Parathyroid adenoma (tissue), 2 donors: ENCODE measurements at regions not wholly inside any gene's neighbourhood (a gene's known extent, or its start where the extent isn't known, plus 50 kb on each side); places are given as distances from the start of the nearest gene placed in this dataset.

Experiments used
- H2AFZ ChIP-seq: fragments of 300-600 bp; sonication (generic); one replicate; pipeline ENCODE4 v1.7.0; 2017; ENCODE audit warnings: antibody characterized with exemption, mild to moderate bottlenecking
- H3K27ac ChIP-seq: fragments of 300-600 bp; sonication (generic); one replicate; pipeline ENCODE4 v1.7.0; 2017
- H3K27me3 ChIP-seq: fragments of 300-600 bp; sonication (generic); one replicate; pipeline ENCODE4 v1.7.0; 2017; ENCODE audit warnings: low read length; ENCODE audit not compliant: control insufficient read depth, insufficient read depth
- H3K36me3 ChIP-seq: fragments of 300-600 bp; sonication (generic); one replicate; pipeline ENCODE4 v1.7.0; 2017; ENCODE audit warnings: low read length; ENCODE audit not compliant: control insufficient read depth, insufficient read depth
- H3K4me1 ChIP-seq: fragments of 300-600 bp; sonication (generic); one replicate; pipeline ENCODE4 v1.7.0; 2017; ENCODE audit warnings: control low read depth
- H3K4me2 ChIP-seq: fragments of 300-600 bp; sonication (generic); one replicate; pipeline ENCODE4 v1.7.0; 2017; ENCODE audit warnings: low read length
- H3K4me3 ChIP-seq: fragments of 300-600 bp; sonication (generic); one replicate; pipeline ENCODE4 v1.7.0; 2017; ENCODE audit warnings: low read depth, low read length
- H3K79me2 ChIP-seq: fragments of 300-600 bp; sonication (generic); one replicate; pipeline ENCODE4 v1.7.0; 2017; ENCODE audit warnings: control low read depth
- H3K9ac ChIP-seq: fragments of 300-600 bp; sonication (generic); one replicate; pipeline ENCODE4 v1.7.0; 2017; ENCODE audit warnings: mild to moderate bottlenecking
- H3K9me3 ChIP-seq: fragments of 300-600 bp; sonication (generic); one replicate; pipeline ENCODE4 v1.7.0; 2017; ENCODE audit warnings: low read length; ENCODE audit not compliant: control insufficient read depth
- CTCF ChIP-seq: fragments of 300-600 bp; sonication (generic); IDR thresholded peaks from one replicate; pipeline ENCODE4 v1.7.0; 2017; ENCODE audit warnings: antibody characterized with exemption, mild to moderate bottlenecking
- donor health status: primary hyperparathyroidism.

- no peak for TF ChIP-seq CTCF
- Histone ChIP-seq H3K79me2 (no peaks in the 10 kb centered on the region), H3K9me3 (no peaks in the 10 kb centered on the region), H3K9ac (no peak overlapping the region), H2AFZ (no peak overlapping the region), H3K27ac (no peak overlapping the region), H3K36me3 (no peaks in the 10 kb centered on the region), H3K4me1 (no peaks in the 10 kb centered on the region), H3K27me3 (no peaks in the 10 kb centered on the region), H3K4me3 (no peak overlapping the region), H3K4me2 (no peak overlapping the region)
Measured at GRCh38 chr13:30829833-30830637, 76.0 kb upstream of the MEDAG start.

GRCh38 chr13:30830638-30830965 is 75.5 kb upstream of the MEDAG start:
- Histone ChIP-seq H3K79me2 (no peaks in the 10 kb centered on the region), H3K27ac (no peak overlapping the region), H3K4me3 (no peak overlapping the region), H3K36me3 (no peaks in the 10 kb centered on the region), H3K4me2 (no peak overlapping the region), H3K4me1 (no peaks in the 10 kb centered on the region), H3K27me3 (no peaks in the 10 kb centered on the region), H2AFZ (no peak overlapping the region), H3K9me3 (no peaks in the 10 kb centered on the region), H3K9ac (no peak overlapping the region)
- TF ChIP-seq CTCF = no peak

DNA sequence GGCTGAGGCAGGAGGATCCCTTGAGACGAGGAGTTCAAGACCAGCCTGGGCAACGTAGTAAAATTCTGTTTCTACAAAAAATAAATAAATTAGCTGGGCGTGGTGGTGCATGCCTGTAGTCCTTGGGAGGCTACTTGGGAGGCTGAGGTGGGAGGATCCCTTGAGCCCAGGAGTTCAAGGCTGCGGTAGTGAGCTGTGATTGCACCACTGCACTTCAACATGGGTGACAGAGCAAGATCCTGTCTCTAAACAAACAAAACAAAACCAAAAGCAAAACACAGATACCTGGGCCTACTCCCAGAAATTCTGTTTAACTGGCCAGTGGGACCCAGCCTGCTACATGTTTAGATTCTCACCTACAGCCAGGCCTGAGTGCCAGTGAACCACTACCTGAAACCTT is 74.6 kb upstream of the MEDAG start:
- Histone ChIP-seq H3K4me1 (no peaks in the 10 kb centered on the region), H3K36me3 (no peaks in the 10 kb centered on the region), H2AFZ (no peak overlapping the region), H3K27ac (no peak overlapping the region), H3K79me2 (no peaks in the 10 kb centered on the region), H3K4me3 (no peak overlapping the region), H3K9ac (no peak overlapping the region), H3K9me3 (no peaks in the 10 kb centered on the region), H3K27me3 (no peaks in the 10 kb centered on the region), H3K4me2 (no peak overlapping the region)
- TF ChIP-seq CTCF = no peak

GRCh38 chr13:30832377-30832776 is 73.7 kb upstream of the MEDAG start:
- H3K9ac ChIP-seq = no peak overlapping the region
- H3K79me2 ChIP-seq = no peaks in the 10 kb centered on the region
- H2AFZ ChIP-seq = no peak overlapping the region
- no peak overlapping the region for H3K4me3 ChIP-seq
- no peaks in the 10 kb centered on the region for H3K36me3 ChIP-seq
- no peak for TF ChIP-seq CTCF
- H3K27ac ChIP-seq = no peak overlapping the region
- H3K4me1 ChIP-seq = no peaks in the 10 kb centered on the region
- H3K9me3 ChIP-seq = no peaks in the 10 kb centered on the region
- no peaks in the 10 kb centered on the region for H3K27me3 ChIP-seq
- no peak overlapping the region for H3K4me2 ChIP-seq

GRCh38 chr13:30832845-30833332 is 73.2 kb upstream of the MEDAG start:
- Histone ChIP-seq H3K4me1 (no peaks in the 10 kb centered on the region), H3K9me3 (no peaks in the 10 kb centered on the region), H3K27me3 (no peaks in the 10 kb centered on the region), H3K4me2 (no peak overlapping the region), H3K79me2 (no peaks in the 10 kb centered on the region), H3K9ac (no peak overlapping the region), H3K36me3 (no peaks in the 10 kb centered on the region), H3K4me3 (no peak overlapping the region), H3K27ac (no peak overlapping the region), H2AFZ (peak overlapping the region; percentile 50)
- no peak for TF ChIP-seq CTCF
